Osteocyte (in vitro differentiated cells): ENCODE measurements at regions not wholly inside any gene's neighbourhood (a gene's known extent, or its start where the extent isn't known, plus 50 kb on each side); places are given as distances from the start of the nearest gene placed in this dataset.

Experiments
- DNase-seq: peaks from one replicate; pipeline ENCODE4 v3.0.0; 2021; ENCODE audit warnings: mixed read lengths; ENCODE audit not compliant: unreplicated experiment; ENCODE audit errors: extremely low spot score
- H3K27ac Mint-ChIP-seq: one replicate; pipeline ENCODE4 v1.8.0; 2021; ENCODE audit warnings: mild to moderate bottlenecking, mixed read lengths; ENCODE audit not compliant: unreplicated experiment
- H3K27me3 Mint-ChIP-seq: one replicate; pipeline ENCODE4 v1.8.0; 2021; ENCODE audit warnings: mixed read lengths; ENCODE audit not compliant: unreplicated experiment
- H3K36me3 Mint-ChIP-seq: one replicate; pipeline ENCODE4 v1.8.0; 2021; ENCODE audit warnings: mixed read lengths; ENCODE audit not compliant: unreplicated experiment
- H3K4me1 Mint-ChIP-seq: one replicate; pipeline ENCODE4 v1.8.0; 2021; ENCODE audit warnings: mixed read lengths; ENCODE audit not compliant: unreplicated experiment
- H3K4me3 Mint-ChIP-seq: one replicate; pipeline ENCODE4 v1.8.0; 2021; ENCODE audit warnings: mild to moderate bottlenecking, moderate library complexity, mixed read lengths; ENCODE audit not compliant: unreplicated experiment
- H3K9me3 Mint-ChIP-seq: one replicate; pipeline ENCODE4 v1.8.0; 2021; ENCODE audit warnings: mixed read lengths; ENCODE audit not compliant: unreplicated experiment
- TF ChIP-seq, protein P1 (sequence below): fragments of 200-600 bp; sonication (generic); IDR thresholded peaks from 2 replicates; pipeline ENCODE4 v1.5.0; 2021; ENCODE audit warnings: antibody characterized with exemption, mild to moderate bottlenecking, moderate library complexity

DNA sequence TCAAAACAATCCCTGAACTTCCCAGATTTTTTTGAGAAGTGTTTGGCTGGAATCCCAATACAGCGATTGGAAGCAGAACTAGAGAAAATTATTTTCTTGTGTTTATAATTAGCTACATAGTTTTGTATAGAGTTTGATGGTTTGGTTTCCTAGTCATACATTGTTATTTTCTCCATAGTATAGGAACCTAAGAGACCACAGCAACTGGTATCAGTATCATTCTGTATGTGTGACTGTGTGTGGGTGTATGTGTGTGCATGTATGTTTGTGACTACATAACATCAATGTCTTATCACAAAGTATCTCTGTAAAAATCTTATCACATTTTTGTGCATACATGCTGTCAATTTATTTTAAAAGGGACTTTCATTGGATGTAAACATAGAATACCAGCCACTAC, 780.5 kb downstream of the MRPL39 start:
- Mint-ChIP-seq H3K4me3 (no peak overlapping the region), H3K27me3 (no peaks in the 10 kb centered on the region), H3K27ac (no peak overlapping the region), H3K4me1 (no peaks in the 10 kb centered on the region), H3K9me3 (peaks cover 3% of the 10 kb centered on the region), H3K36me3 (no peaks in the 10 kb centered on the region)
- TF ChIP-seq, protein P1, sequence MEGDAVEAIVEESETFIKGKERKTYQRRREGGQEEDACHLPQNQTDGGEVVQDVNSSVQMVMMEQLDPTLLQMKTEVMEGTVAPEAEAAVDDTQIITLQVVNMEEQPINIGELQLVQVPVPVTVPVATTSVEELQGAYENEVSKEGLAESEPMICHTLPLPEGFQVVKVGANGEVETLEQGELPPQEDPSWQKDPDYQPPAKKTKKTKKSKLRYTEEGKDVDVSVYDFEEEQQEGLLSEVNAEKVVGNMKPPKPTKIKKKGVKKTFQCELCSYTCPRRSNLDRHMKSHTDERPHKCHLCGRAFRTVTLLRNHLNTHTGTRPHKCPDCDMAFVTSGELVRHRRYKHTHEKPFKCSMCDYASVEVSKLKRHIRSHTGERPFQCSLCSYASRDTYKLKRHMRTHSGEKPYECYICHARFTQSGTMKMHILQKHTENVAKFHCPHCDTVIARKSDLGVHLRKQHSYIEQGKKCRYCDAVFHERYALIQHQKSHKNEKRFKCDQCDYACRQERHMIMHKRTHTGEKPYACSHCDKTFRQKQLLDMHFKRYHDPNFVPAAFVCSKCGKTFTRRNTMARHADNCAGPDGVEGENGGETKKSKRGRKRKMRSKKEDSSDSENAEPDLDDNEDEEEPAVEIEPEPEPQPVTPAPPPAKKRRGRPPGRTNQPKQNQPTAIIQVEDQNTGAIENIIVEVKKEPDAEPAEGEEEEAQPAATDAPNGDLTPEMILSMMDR = no peak
- no peak for DNase-seq

DNA sequence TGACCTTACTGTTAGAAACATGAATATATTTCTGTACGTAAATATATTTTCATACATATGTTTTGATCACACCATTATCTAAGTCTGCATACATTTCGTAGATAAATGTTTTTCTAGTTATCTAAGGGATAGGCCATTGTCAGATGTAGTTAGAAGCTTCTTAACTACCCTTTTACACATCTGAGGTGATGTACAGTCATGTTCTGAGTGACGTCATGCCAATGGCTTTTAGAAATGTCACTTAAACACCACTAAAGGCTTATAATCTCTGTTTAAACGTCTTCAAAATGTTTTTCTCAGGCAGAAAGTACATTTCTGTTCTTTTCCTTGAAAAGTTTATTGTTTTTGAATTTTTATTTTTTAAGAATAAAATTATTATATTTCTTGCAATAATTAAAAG, 781.9 kb downstream of the MRPL39 start:
- TF ChIP-seq, protein P1 = no peak
- Mint-ChIP-seq H3K9me3 (no peaks in the 10 kb centered on the region), H3K27ac (no peak overlapping the region)

DNA sequence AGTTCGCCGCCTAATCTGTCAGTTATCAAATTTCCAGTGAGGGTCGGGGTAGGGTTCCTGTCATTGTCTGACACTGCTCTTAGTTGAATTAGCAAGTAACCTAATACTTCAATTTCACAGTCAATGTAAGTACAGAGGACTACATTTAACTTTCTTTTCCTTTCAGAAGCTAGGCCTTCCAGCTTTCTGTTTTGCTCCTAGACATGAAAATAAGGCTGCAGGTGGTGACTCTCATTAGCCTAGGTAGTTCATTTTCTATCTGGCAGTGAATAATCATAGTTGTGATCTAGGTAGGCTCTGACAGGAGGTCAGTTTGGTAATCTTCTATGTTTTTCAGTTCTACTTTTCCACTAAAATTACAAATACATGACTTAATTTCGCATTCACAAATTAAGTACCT, 783.1 kb downstream of the MRPL39 start:
- TF ChIP-seq, protein P1 = no peak

More for the DNA sequence above, 781.9 kb downstream of the MRPL39 start:
- Mint-ChIP-seq H3K4me1 (no peaks in the 10 kb centered on the region), H3K27me3 (no peaks in the 10 kb centered on the region), H3K36me3 (no peaks in the 10 kb centered on the region), H3K4me3 (no peak overlapping the region)
- DNase-seq = no peak

DNA sequence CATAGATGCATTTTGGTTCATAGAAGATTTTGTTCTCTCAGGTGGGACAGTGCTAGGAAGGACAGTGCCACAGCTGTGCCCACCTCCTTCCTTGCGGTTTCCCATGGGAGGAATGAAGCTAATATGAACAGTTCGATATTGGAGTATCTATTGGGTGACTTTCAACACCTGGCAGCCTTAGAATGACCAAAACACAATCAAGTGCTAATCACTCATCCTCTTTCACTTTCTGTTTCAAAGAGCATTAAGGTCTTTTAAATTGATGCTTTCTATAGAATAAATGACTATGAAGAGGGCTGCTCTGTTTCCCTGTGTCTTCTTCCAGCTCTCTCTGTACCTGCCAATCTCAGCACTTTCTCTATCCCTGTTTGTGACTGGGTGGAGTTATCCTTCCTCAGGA, 784.0 kb downstream of the MRPL39 start:
- TF ChIP-seq, protein P1 = no peak
- Mint-ChIP-seq H3K9me3 (peaks cover 9% of the 10 kb centered on the region), H3K4me1 (no peaks in the 10 kb centered on the region), H3K27ac (no peak overlapping the region), H3K4me3 (no peak overlapping the region), H3K36me3 (no peaks in the 10 kb centered on the region), H3K27me3 (no peaks in the 10 kb centered on the region)
- no peak for DNase-seq

More for the DNA sequence above, 783.1 kb downstream of the MRPL39 start:
- H3K4me3 Mint-ChIP-seq = no peak overlapping the region
- no peak overlapping the region for H3K27ac Mint-ChIP-seq
- no peak for DNase-seq
- no peaks in the 10 kb centered on the region for H3K4me1 Mint-ChIP-seq
- no peaks in the 10 kb centered on the region for H3K36me3 Mint-ChIP-seq
- H3K27me3 Mint-ChIP-seq = no peaks in the 10 kb centered on the region
- peaks cover 8% of the 10 kb centered on the region for H3K9me3 Mint-ChIP-seq

DNA sequence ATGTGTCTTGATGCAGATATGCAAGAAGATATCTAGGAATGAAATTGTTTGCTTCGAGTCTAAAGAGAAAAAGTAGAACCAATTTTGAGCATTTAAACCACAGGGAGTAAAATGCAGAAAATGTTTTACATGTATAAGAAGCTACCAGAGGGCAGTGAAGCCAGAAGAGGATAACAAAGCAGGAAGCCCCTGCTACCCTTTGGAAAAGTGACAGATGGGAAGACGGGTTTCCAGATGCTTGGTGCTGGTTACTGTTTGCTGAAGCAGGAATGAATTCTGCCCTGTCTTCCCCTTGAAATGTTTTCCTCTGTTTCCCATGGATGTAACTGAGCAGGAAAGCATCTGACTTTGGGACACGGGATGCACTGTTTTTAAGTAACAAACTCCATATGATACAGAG, 822.2 kb downstream of the MRPL39 start:
- DNase-seq = no peak
- Mint-ChIP-seq H3K27ac (no peak overlapping the region), H3K36me3 (no peaks in the 10 kb centered on the region), H3K9me3 (peaks cover 4% of the 10 kb centered on the region), H3K4me3 (no peak overlapping the region), H3K27me3 (no peaks in the 10 kb centered on the region), H3K4me1 (no peaks in the 10 kb centered on the region)
- TF ChIP-seq, protein P1 = no peak
